HEK293 (cell line): ENCODE measurements at regions not wholly inside any gene's neighbourhood (a gene's known extent, or its start where the extent isn't known, plus 50 kb on each side); places are given as distances from the start of the nearest gene placed in this dataset.

Experiments used
- CTCF ChIA-PET: fragments of 350-600 bp; formaldehyde crosslinking; extraction: SDS; loops from one replicate; lab custom pipeline; 2021; ENCODE audit warnings: antibody characterized with exemption; lab: Yijun Ruan, JAX
- POLR2A ChIA-PET: fragments of 300-600 bp; formaldehyde crosslinking; extraction: SDS; loops from one replicate; lab custom pipeline; 2020; ENCODE audit warnings: antibody characterized with exemption, inconsistent platforms; lab: Yijun Ruan, JAX
- H3K27ac ChIP-seq: fragments of 200-500 bp; sonication (Bioruptor generic); 2 replicates; pipeline ENCODE4 v1.5.1; 2014; ENCODE audit warnings: low read depth, low read length, control low read depth, inconsistent platforms; ENCODE audit errors: extremely low read depth
- H3K36me3 ChIP-seq, 2 experiments: fragments of 200-500 bp in 1 of 2; sonication (Bioruptor generic) in 1 of 2; 1 replicate in 1 of 2; 2 replicates in 1 of 2; pipeline ENCODE4 v1.5.1; 2014 to 2017; ENCODE audit warnings: inconsistent platforms in 2 of 2, low read length in 2 of 2; ENCODE audit not compliant: control insufficient read depth in 2 of 2, insufficient read depth in 1 of 2
- H3K4me1 ChIP-seq: fragments of 200-500 bp; sonication (Bioruptor generic); 2 replicates; pipeline ENCODE4 v1.5.1; 2014; ENCODE audit warnings: mild to moderate bottlenecking, low read length, inconsistent platforms; ENCODE audit not compliant: control insufficient read depth, insufficient read depth
- H3K4me3 ChIP-seq: 2 replicates; pipeline ENCODE4 v1.5.1; 2011; ENCODE audit warnings: low read depth, mild to moderate bottlenecking, control low read depth, low read length, moderate library complexity
- H3K9me3 ChIP-seq: fragments of 200-500 bp; sonication (Bioruptor generic); 2 replicates; pipeline ENCODE4 v1.5.1; 2014; ENCODE audit warnings: low read depth, low read length, inconsistent platforms; ENCODE audit not compliant: control insufficient read depth, insufficient read depth
- GLIS2 ChIP-seq: fragments of 450-650 bp; formaldehyde crosslinking; IDR thresholded peaks from 2 replicates; pipeline ENCODE4 v1.5.1; 2016; ENCODE audit warnings: missing biosample characterization, missing genetic modification characterization
- PRDM6 ChIP-seq: fragments of 450-650 bp; formaldehyde crosslinking; IDR thresholded peaks from 2 replicates; pipeline ENCODE4 v1.5.1; 2017; ENCODE audit warnings: missing biosample characterization, missing genetic modification characterization
- SETDB1 ChIP-seq: IDR thresholded peaks from one replicate; pipeline ENCODE4 v1.6.1; 2017; ENCODE audit warnings: mild to moderate bottlenecking, low read length, moderate library complexity, mixed read lengths; ENCODE audit not compliant: insufficient read length
- ZBTB21 ChIP-seq: fragments of 450-650 bp; formaldehyde crosslinking; IDR thresholded peaks from 2 replicates; pipeline ENCODE4 v1.5.1; 2017; ENCODE audit warnings: missing biosample characterization, missing genetic modification characterization
- ZFP69B ChIP-seq: fragments of 450-650 bp; formaldehyde crosslinking; IDR thresholded peaks from 2 replicates; pipeline ENCODE4 v1.5.1; 2016; ENCODE audit warnings: missing biosample characterization, missing genetic modification characterization
- ZNF169 ChIP-seq: fragments of 450-650 bp; formaldehyde crosslinking; IDR thresholded peaks from 2 replicates; pipeline ENCODE4 v1.5.1; 2016; ENCODE audit warnings: missing biosample characterization, missing genetic modification characterization
- ZNF19 ChIP-seq: fragments of 450-650 bp; formaldehyde crosslinking; IDR thresholded peaks from 2 replicates; pipeline ENCODE4; 2016; ENCODE audit warnings: missing biosample characterization, missing genetic modification characterization, low read depth
- ZNF214 ChIP-seq: fragments of 450-650 bp; formaldehyde crosslinking; IDR thresholded peaks from 2 replicates; pipeline ENCODE4 v1.5.1; 2017; ENCODE audit warnings: missing biosample characterization, mild to moderate bottlenecking, missing genetic modification characterization, borderline replicate concordance
- ZNF223 ChIP-seq: fragments of 450-650 bp; formaldehyde crosslinking; IDR thresholded peaks from 2 replicates; pipeline ENCODE4 v1.5.1; 2016; ENCODE audit warnings: missing biosample characterization, missing genetic modification characterization
- ZNF23 ChIP-seq: fragments of 450-650 bp; formaldehyde crosslinking; IDR thresholded peaks from 2 replicates; pipeline ENCODE4 v1.5.1; 2016; ENCODE audit warnings: missing biosample characterization, missing genetic modification characterization, borderline replicate concordance
- ZNF280C ChIP-seq: fragments of 450-650 bp; formaldehyde crosslinking; IDR thresholded peaks from 2 replicates; pipeline ENCODE4 v1.5.1; 2016; ENCODE audit warnings: missing biosample characterization, missing genetic modification characterization
- ZNF311 ChIP-seq: fragments of 450-650 bp; formaldehyde crosslinking; IDR thresholded peaks from 2 replicates; pipeline ENCODE4 v1.5.1; 2017; ENCODE audit warnings: missing biosample characterization, missing genetic modification characterization, borderline replicate concordance
- ZNF324 ChIP-seq: fragments of 450-650 bp; formaldehyde crosslinking; IDR thresholded peaks from 2 replicates; pipeline ENCODE4 v1.5.1; 2016; ENCODE audit warnings: missing biosample characterization, missing genetic modification characterization
- ZNF416 ChIP-seq: fragments of 450-650 bp; formaldehyde crosslinking; IDR thresholded peaks from 2 replicates; pipeline ENCODE4 v1.5.1; 2016; ENCODE audit warnings: missing biosample characterization, missing genetic modification characterization
- ZNF433 ChIP-seq: fragments of 450-650 bp; formaldehyde crosslinking; IDR thresholded peaks from 2 replicates; pipeline ENCODE4 v1.5.1; 2016; ENCODE audit warnings: missing biosample characterization, missing genetic modification characterization, low read depth
- ZNF549 ChIP-seq: fragments of 450-650 bp; IDR thresholded peaks from 2 replicates; pipeline ENCODE4 v1.5.1; 2018; ENCODE audit warnings: missing biosample characterization, missing genetic modification characterization, mild to moderate bottlenecking, inconsistent platforms, moderate library complexity
- ZNF560 ChIP-seq: fragments of 450-650 bp; formaldehyde crosslinking; IDR thresholded peaks from 2 replicates; pipeline ENCODE4 v1.5.1; 2017; ENCODE audit warnings: missing biosample characterization, missing genetic modification characterization, borderline replicate concordance
- ZNF785 ChIP-seq: fragments of 450-650 bp; formaldehyde crosslinking; IDR thresholded peaks from 2 replicates; pipeline ENCODE4 v1.5.1; 2016; ENCODE audit warnings: missing biosample characterization, missing genetic modification characterization
- TF ChIP-seq, protein P1 (sequence below): IDR thresholded peaks from 2 replicates; pipeline ENCODE4 v1.6.1; 2011; ENCODE audit warnings: mild to moderate bottlenecking, low read depth, low read length, borderline replicate concordance
- TF ChIP-seq, protein P2 (sequence below): fragments of 450-650 bp; formaldehyde crosslinking; IDR thresholded peaks from 2 replicates; pipeline ENCODE4 v1.5.1; 2016; ENCODE audit warnings: missing biosample characterization, missing genetic modification characterization
- TF ChIP-seq, protein P3 (sequence below): fragments of 450-650 bp; formaldehyde crosslinking; IDR thresholded peaks from 2 replicates; pipeline ENCODE4 v1.5.1; 2016; ENCODE audit warnings: missing biosample characterization, missing genetic modification characterization, low read depth

DNA sequence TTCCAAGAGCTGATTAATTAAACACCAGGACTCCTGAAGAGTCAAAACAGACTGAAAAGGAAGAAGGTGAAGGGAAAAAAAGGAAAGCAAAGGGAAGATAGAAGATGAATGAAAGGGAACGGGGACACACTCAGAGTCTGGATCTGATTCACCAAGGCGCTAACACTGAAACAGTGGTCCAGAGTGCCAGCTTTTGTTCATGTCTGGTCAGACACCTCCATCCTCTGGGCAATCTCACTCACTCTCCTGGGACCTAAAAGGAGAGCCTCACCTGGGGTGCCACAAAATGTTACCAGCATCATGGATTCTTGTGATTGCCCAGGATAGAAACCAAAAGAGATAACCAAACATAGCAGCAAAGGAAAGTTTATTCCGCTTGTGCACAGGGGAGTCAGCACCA, 120.3 kb upstream of the AFF2 start:
- no peak overlapping the region for H3K4me3 ChIP-seq
- H3K4me1 ChIP-seq = no peaks in the 10 kb centered on the region; the same call in 1 of the 2 replicates
- H3K27ac ChIP-seq = no peak overlapping the region
- H3K9me3 ChIP-seq = no peaks in the 10 kb centered on the region
- POLR2A ChIA-PET = no interaction called here
- CTCF ChIA-PET = interaction anchor here (1.0 to 1.1 kb wide), 2 partner anchors 8 to 14 kb away, joined by 3 to 5 read pairs; no protein-coding TSS in a partner anchor
- no peaks in the 10 kb centered on the region for H3K36me3 ChIP-seq
- TF ChIP-seq ZNF223 (tag by site-specific recombination) (no peak), ZNF280C (tag by site-specific recombination) (no peak), ZNF23 (tag by site-specific recombination) (no peak), ZBTB21 (tag by site-specific recombination) (no peak), ZNF560 (no peak), ZNF214 (no peak), ZNF785 (tag by site-specific recombination) (no peak), ZNF416 (tag by site-specific recombination) (no peak), SETDB1 (no peak), GLIS2 (tag by site-specific recombination) (no peak), ZNF324 (tag by site-specific recombination) (no peak), PRDM6 (tag by site-specific recombination) (no peak)
- TF ChIP-seq, protein P1, sequence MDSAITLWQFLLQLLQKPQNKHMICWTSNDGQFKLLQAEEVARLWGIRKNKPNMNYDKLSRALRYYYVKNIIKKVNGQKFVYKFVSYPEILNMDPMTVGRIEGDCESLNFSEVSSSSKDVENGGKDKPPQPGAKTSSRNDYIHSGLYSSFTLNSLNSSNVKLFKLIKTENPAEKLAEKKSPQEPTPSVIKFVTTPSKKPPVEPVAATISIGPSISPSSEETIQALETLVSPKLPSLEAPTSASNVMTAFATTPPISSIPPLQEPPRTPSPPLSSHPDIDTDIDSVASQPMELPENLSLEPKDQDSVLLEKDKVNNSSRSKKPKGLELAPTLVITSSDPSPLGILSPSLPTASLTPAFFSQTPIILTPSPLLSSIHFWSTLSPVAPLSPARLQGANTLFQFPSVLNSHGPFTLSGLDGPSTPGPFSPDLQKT = no peak
- TF ChIP-seq, all 188 proteins: peak for 0

DNA sequence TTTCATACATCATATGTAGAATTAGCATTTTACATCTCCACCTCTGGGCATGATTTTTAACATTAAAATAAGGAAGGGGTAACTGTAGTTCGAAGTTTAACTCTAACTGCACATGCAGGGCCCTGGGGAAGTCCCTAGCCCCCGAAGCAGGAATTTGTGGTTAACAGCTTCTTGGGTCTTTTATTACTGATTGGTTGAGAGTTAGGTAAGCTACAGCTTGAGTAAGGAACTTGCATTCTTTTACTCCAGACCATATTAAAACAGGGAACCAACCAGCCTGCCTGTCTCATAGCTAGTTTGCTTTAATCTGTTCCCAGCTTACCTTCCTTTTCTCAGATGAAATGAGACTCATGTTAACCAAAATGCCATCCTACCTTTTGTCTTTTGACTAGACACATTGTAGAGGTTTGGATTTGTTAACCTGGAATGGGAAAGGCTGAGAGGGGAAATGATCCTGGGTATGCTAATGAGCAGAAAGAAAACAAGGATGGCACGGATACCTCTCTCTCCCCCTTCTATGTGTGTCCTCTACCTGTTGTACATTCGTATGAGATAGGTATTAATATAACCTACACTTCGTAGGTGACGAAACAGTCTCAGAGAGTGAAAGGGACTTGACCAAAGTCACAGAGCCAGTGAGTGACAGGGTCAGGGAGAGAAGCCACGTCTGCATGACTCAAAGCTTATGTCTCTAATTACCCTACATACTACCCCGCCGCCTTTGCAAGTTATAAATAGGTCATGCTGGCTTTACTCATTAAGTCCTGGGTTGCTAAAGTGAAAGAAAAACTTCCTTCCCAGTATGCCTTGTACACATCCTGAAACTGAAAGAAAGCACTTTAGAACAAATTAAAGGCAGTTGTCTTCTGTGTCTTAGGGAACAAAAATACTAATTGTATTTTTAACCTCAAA, 119.5 kb upstream of the AFF2 start:
- Histone ChIP-seq H3K9me3 (no peaks in the 10 kb centered on the region), H3K4me3 (no peak overlapping the region), H3K36me3 (no peaks in the 10 kb centered on the region), H3K4me1 (no peaks in the 10 kb centered on the region; the same call in 1 of the 2 replicates), H3K27ac (no peak overlapping the region)
- POLR2A ChIA-PET = no interaction called here
- TF ChIP-seq ZNF23 (tag by site-specific recombination) (no peak), ZNF223 (tag by site-specific recombination) (no peak), ZFP69B (tag by site-specific recombination) (no peak), ZNF169 (no peak), ZNF549 (tag by site-specific recombination) (no peak), ZNF311 (tag by site-specific recombination) (no peak), ZNF19 (tag by site-specific recombination) (no peak), ZNF433 (tag by site-specific recombination) (no peak)
- TF ChIP-seq, protein P2, sequence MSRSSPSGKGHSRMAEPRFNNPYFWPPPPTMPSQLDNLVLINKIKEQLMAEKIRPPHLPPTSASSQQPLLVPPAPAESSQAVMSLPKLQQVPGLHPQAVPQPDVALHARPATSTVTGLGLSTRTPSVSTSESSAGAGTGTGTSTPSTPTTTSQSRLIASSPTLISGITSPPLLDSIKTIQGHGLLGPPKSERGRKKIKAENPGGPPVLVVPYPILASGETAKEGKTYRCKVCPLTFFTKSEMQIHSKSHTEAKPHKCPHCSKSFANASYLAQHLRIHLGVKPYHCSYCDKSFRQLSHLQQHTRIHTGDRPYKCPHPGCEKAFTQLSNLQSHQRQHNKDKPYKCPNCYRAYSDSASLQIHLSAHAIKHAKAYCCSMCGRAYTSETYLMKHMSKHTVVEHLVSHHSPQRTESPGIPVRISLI (tag by site-specific recombination) = no peak
- TF ChIP-seq, protein P3, sequence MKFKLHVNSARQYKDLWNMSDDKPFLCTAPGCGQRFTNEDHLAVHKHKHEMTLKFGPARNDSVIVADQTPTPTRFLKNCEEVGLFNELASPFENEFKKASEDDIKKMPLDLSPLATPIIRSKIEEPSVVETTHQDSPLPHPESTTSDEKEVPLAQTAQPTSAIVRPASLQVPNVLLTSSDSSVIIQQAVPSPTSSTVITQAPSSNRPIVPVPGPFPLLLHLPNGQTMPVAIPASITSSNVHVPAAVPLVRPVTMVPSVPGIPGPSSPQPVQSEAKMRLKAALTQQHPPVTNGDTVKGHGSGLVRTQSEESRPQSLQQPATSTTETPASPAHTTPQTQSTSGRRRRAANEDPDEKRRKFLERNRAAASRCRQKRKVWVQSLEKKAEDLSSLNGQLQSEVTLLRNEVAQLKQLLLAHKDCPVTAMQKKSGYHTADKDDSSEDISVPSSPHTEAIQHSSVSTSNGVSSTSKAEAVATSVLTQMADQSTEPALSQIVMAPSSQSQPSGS (tag by site-specific recombination) = no peak
- TF ChIP-seq, all 188 proteins: peak for 0
- CTCF ChIA-PET = interaction anchor here (1.1 kb wide), 1 partner anchor 13 kb away, joined by 3 read pairs; no protein-coding TSS in a partner anchor
